Osteoblast (primary cell): ENCODE measurements at regions not wholly inside any gene's neighbourhood (a gene's known extent, or its start where the extent isn't known, plus 50 kb on each side); places are given as distances from the start of the nearest gene placed in this dataset.

Experiments used
- DNase-seq: peaks from one replicate; pipeline ENCODE4 v3.0.0; 2011; ENCODE audit warnings: low spot score, mixed read lengths; ENCODE audit not compliant: insufficient read length; ENCODE audit errors: missing footprints
- H2AFZ ChIP-seq: 2 replicates; pipeline ENCODE4 v1.6.0; 2011; ENCODE audit warnings: mild to moderate bottlenecking, low read length
- H3K27ac ChIP-seq: 2 replicates; pipeline ENCODE4 v1.5.1; 2011; ENCODE audit warnings: mild to moderate bottlenecking, low read depth, low read length, moderate library complexity
- H3K27me3 ChIP-seq: 2 replicates; pipeline ENCODE4 v1.6.0; 2012; ENCODE audit warnings: mild to moderate bottlenecking, control low read depth, inconsistent platforms, low read length, moderate library complexity; ENCODE audit not compliant: insufficient read depth
- H3K36me3 ChIP-seq: 2 replicates; pipeline ENCODE4 v1.5.1; 2011; ENCODE audit warnings: mild to moderate bottlenecking, low read length, control low read depth, moderate library complexity; ENCODE audit not compliant: insufficient read depth
- H3K4me1 ChIP-seq: 2 replicates; pipeline ENCODE4 v1.5.1; 2011; ENCODE audit warnings: mild to moderate bottlenecking, low read length, control low read depth, moderate library complexity; ENCODE audit not compliant: insufficient read depth
- H3K4me2 ChIP-seq: 2 replicates; pipeline ENCODE4 v1.6.0; 2011; ENCODE audit warnings: mild to moderate bottlenecking, low read length; ENCODE audit not compliant: insufficient read depth
- H3K4me3 ChIP-seq: fragments of 200-600 bp; sonication (generic); 3 replicates; pipeline ENCODE4 v1.5.1; 2012; ENCODE audit warnings: mild to moderate bottlenecking, low read length, inconsistent platforms; ENCODE audit not compliant: insufficient read depth
- H3K79me2 ChIP-seq: 2 replicates; pipeline ENCODE4 v1.6.0; 2012; ENCODE audit warnings: mild to moderate bottlenecking, low read length, control low read depth, inconsistent platforms; ENCODE audit not compliant: insufficient read depth
- H3K9me3 ChIP-seq: 2 replicates; pipeline ENCODE4 v1.5.1; 2011; ENCODE audit warnings: low read depth, low read length, control low read depth
- H4K20me1 ChIP-seq: 2 replicates; pipeline ENCODE4 v1.6.0; 2012; ENCODE audit warnings: mild to moderate bottlenecking, low read length, control low read depth; ENCODE audit not compliant: insufficient read depth
- TF ChIP-seq, protein P1 (sequence below): IDR thresholded peaks from 2 replicates; pipeline ENCODE4 v1.5.1; 2011; ENCODE audit warnings: mild to moderate bottlenecking, low read depth, low read length, moderate library complexity; ENCODE audit errors: extremely low read depth

DNA sequence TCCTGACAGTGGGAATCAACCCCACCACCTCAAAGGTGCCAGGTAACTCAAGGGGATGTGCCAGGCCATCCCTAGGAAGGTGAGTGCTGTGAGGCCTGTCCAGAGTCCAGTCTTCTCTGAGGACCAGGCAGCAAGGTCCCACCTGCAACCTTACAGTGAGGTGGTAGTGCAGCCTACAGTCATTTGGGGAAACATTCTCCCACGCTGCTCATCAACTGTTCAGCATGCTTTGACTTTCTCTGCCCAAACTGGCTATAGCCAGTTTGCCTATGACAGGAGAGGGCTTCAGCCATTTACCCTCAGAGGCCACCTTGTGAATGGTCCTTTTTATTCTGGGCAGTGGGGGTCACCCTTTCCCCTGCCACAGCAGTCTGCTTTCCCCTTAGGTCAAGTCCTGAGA is 81.9 kb downstream of the ATPSCKMT start:
- DNase-seq, result no peak
- Histone ChIP-seq H3K4me2 (no peak overlapping the region), H2AFZ (no peak overlapping the region), H3K4me3 (no peak overlapping the region), H3K9me3 (peaks cover 2% of the 10 kb centered on the region), H4K20me1 (no peaks in the 10 kb centered on the region), H3K4me1 (no peaks in the 10 kb centered on the region), H3K79me2 (no peaks in the 10 kb centered on the region), H3K27ac (no peak overlapping the region), H3K27me3 (no peaks in the 10 kb centered on the region), H3K36me3 (no peaks in the 10 kb centered on the region)
- TF ChIP-seq, protein P1, sequence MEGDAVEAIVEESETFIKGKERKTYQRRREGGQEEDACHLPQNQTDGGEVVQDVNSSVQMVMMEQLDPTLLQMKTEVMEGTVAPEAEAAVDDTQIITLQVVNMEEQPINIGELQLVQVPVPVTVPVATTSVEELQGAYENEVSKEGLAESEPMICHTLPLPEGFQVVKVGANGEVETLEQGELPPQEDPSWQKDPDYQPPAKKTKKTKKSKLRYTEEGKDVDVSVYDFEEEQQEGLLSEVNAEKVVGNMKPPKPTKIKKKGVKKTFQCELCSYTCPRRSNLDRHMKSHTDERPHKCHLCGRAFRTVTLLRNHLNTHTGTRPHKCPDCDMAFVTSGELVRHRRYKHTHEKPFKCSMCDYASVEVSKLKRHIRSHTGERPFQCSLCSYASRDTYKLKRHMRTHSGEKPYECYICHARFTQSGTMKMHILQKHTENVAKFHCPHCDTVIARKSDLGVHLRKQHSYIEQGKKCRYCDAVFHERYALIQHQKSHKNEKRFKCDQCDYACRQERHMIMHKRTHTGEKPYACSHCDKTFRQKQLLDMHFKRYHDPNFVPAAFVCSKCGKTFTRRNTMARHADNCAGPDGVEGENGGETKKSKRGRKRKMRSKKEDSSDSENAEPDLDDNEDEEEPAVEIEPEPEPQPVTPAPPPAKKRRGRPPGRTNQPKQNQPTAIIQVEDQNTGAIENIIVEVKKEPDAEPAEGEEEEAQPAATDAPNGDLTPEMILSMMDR, result no peak

DNA sequence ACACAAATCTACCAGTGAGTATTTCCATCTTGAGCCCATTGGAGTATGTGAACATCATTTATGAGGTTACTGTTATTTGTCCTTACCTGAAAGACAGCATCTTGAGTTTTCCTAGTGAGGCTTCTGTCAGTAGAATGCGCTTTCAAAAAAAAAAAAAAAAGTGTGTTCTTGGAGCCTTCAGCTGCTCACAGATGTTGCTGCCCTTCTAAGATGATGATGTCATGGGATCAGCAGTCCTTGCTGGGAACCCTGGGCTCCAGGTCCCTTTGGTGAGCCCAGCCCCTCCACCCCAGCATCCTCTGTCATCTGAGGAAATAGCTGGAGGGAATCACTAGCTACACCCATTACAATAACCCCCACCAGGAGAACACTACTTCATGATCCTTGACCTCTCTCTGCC is 83.3 kb downstream of the ATPSCKMT start:
- H3K9me3 ChIP-seq, result peaks cover 2% of the 10 kb centered on the region
- H3K4me1 ChIP-seq, result no peaks in the 10 kb centered on the region
- H3K4me3 ChIP-seq, result no peak overlapping the region
- H3K4me2 ChIP-seq, result no peak overlapping the region
- no peak overlapping the region for H3K27ac ChIP-seq
- H3K79me2 ChIP-seq, result no peaks in the 10 kb centered on the region
- H2AFZ ChIP-seq, result no peak overlapping the region
- TF ChIP-seq, protein P1, result no peak
- H4K20me1 ChIP-seq, result no peaks in the 10 kb centered on the region
- no peak for DNase-seq
- H3K27me3 ChIP-seq, result no peaks in the 10 kb centered on the region
- H3K36me3 ChIP-seq, result no peaks in the 10 kb centered on the region

DNA sequence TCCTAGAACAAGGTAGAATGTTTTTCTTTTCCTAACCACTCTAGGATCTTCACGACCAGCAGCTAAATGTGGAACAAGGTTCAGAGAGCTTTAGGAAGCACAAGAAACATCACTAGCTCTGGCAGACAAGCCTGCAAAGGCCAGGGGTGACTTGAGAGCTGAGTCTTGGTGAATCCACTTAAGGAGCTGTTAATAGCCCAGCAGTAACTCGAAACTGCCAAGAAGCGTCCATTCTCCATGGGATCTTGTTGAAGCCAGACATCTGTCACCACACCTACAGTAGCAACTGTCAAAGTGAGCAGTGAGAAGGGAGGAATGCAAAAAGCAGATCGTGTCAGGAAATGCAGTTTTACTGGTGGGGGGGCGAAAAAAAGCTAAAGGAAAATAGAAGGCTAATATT is 87.2 kb downstream of the ATPSCKMT start:
- TF ChIP-seq, protein P1, result no peak
- H3K4me2 ChIP-seq, result no peak overlapping the region

DNA sequence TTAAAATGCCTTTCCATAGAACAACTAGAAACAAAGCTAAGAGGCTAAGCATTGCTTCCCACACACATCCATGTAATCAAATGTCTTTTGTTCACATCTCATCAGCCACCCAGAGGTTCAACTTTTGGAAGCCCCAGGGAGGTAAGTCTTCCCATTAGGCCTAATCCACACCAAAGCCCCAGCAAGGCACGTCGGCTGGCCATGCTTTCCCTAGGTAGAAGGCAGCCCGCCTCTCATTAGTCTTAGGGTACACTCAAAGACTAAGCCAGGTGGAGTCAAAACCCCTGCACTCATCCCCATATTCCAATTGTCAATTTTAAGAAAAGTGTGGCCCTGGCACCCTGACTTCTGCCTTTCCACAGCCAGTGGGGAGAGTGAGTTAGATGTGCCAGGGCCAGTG is 87.9 kb downstream of the ATPSCKMT start:
- Histone ChIP-seq H3K9me3 (peaks cover 2% of the 10 kb centered on the region), H3K27me3 (no peaks in the 10 kb centered on the region), H3K36me3 (no peaks in the 10 kb centered on the region), H3K79me2 (no peaks in the 10 kb centered on the region), H3K4me2 (no peak overlapping the region), H3K27ac (no peak overlapping the region), H3K4me1 (no peaks in the 10 kb centered on the region), H2AFZ (no peak overlapping the region), H4K20me1 (no peaks in the 10 kb centered on the region), H3K4me3 (no peak overlapping the region)
- TF ChIP-seq, protein P1, result no peak
- DNase-seq, result peak; percentile 21

More for the DNA sequence above, 87.2 kb downstream of the ATPSCKMT start:
- Histone ChIP-seq H2AFZ (no peak overlapping the region), H4K20me1 (no peaks in the 10 kb centered on the region), H3K4me3 (no peak overlapping the region), H3K79me2 (no peaks in the 10 kb centered on the region), H3K27me3 (no peaks in the 10 kb centered on the region), H3K9me3 (peaks cover 2% of the 10 kb centered on the region), H3K36me3 (no peaks in the 10 kb centered on the region), H3K4me1 (no peaks in the 10 kb centered on the region), H3K27ac (no peak overlapping the region)
- DNase-seq, result no peak
